Muscle of arm (tissue), 1 donor: ENCODE measurements at regions not wholly inside any gene's neighbourhood (a gene's known extent, or its start where the extent isn't known, plus 50 kb on each side); places are given as distances from the start of the nearest gene placed in this dataset.
"Not testable (repeated sequence)": the region's sequence is repeated elsewhere in the genome, so short reads cannot be mapped to it uniquely, and the experiment has no call there.

ENCODE experiments used
- DNase-seq: peaks from one replicate; pipeline ENCODE4 v3.0.0-alpha.2; 2013

DNA sequence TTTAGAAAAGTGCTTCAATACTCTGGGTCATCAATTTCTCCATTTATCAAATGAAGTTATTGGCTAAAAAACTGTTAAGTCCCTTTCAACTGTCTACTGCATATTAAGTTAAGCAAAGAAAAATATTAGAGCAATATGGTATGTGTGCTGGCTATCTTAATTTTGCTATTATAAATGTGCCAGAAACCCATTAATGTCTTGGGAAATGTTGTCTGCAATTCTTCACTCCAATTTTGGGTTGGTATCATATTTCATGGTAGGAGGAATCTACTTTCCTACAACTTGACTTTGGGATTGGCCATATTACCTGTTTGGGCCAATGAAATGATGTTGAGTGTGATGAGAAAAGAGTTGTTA, 1063.9 kb downstream of the PLA2G4A start:
- DNase-seq: no peak

DNA sequence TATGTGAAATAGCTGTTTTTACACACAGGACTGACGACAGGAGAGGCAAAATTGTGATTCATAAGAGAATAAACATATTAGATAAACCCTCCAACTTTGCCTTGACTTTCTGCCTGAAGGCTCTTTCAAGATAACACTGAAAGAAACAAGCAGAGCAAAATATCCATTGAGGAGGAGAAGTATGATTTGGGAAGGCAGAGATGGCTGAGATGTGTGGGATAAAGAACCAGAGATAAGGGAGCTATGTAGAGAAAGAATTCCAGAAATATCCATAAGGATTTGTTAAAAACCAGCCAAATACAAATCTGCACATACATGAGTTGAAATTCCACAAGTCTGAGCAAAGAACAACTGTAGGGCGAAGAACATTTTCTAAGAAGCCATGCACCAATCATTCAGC, 1064.7 kb downstream of the PLA2G4A start:
- DNase-seq: no peak

DNA sequence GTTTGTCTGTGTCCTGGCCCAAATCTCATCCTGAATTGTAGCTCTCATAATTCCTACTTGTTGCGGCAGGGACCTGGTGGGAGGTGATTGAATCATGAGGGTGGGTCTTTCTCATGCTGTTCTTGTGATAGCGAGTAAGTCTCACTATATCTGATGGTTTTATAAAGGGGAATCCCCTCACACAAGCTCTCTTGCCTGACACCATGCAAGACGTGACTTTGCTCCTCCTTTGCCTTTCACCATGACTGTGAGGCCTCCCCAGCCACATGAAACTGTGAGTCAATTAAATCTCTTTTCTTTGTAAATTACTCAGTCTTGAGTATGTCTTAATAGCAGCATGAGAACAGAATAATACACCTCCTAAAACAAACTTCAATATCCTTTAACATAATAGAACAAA, 1065.6 kb downstream of the PLA2G4A start:
- no peak for DNase-seq

DNA sequence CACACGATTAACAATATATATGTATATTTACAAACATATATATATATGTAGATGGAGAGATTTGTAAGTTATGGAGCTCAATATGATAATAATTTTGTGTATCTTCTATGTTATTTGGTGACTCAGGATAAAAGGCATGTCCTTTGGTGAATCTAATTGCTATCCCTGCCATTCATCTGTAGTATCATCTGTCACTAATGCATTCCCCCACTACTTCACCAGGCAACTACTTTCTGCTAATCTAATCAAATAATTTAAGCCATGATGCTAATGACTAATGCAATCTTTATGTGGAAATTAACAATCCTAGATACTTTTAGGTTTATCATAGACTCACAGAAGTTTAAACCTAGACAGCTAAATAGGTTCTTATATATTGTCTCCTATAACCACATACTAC, 1074.5 kb downstream of the PLA2G4A start:
- no peak for DNase-seq

DNA sequence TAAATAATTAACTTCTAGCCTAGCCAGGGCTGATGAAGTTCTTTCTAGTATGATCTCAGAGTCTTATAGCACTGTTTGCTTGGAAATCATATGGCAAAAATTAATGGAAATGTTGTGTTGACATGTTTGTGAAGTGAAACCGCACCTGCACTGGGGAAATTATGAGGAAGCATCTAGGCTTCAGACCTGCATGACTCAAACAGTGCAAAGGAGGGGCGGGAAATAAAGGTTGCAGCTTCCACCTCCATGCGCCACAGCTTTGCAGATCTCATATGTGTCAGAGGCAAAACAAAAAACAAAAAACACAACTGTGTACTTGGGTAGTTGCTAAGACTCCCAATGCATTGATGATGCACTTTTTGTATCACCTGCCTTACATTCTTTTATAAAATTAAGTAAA, 1080.6 kb downstream of the PLA2G4A start:
- no peak for DNase-seq

DNA sequence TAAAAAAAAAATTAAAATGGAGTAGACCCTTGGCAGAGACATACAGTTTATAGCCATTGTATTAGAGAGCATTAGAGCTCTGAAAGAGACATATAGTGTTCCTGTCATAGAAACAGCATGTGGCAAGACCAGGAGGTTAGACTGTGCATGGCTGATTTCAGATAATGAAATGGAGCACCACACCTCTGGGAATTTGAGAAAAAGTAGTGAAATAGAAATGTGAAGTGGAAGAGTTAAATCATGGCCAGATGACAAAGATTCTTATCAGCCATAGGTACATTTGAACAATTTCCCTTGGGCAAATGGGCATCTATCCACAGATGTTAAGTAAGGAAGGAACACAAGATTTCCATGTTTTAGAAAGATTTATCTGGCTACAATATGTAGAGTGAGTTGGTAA, 1083.1 kb downstream of the PLA2G4A start:
- DNase-seq: no peak

DNA sequence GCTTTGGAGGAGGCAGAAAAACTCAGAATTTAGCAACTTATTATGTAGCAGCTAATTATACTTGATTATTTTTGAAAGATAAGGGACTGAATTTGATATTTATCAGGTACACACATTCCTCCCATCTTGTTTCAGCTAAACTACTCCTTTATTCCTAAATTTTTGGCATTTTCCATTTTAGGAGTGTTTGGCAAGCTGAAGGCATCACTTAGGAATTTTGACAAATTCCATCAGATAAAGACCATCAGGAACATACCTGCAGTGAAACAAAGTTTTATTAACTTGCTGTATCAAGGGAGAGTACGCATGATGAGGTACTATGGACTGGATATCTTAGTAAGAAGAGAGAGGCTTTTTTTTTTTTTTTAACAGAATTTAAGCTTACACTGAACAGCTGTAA, 1092.2 kb downstream of the PLA2G4A start:
- no peak for DNase-seq

DNA sequence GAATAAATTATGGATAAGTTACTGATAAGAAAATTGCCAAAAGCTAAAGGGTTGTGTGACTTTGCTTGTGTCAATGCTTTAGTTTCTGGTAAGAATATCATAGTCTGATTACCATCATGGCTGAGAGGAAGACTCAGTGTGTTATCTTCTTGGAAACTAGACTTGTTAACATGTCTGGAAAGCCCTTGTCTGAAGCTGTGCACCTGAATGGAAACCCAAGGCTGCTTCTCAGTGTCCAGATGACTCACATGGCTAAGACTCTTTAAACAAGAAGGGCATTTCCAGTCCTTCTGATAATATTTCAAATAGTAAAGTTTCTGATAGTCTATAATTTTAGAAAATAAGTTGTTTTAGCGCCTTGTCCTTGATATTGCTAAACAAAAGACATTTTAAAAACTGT, 1092.7 kb downstream of the PLA2G4A start:
- no peak for DNase-seq

DNA sequence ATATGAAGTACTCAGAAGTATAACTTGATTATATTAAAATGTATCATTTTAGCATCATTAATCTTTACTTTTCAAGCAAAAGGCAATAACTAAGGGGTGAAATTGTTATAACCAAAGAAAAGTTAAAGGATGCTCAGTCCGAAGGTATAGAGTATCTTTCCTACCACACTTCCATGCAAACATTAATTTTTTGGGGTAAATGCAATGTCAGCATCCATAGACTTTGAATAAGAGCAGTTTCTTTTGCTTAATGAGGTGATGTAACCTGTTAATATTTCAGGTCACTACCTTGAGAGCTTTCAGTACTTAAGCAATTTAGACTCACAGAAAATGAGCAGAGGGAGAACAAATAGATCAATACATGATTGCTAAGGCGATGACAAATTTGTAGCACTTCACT, 1093.5 kb downstream of the PLA2G4A start:
- no peak for DNase-seq

DNA sequence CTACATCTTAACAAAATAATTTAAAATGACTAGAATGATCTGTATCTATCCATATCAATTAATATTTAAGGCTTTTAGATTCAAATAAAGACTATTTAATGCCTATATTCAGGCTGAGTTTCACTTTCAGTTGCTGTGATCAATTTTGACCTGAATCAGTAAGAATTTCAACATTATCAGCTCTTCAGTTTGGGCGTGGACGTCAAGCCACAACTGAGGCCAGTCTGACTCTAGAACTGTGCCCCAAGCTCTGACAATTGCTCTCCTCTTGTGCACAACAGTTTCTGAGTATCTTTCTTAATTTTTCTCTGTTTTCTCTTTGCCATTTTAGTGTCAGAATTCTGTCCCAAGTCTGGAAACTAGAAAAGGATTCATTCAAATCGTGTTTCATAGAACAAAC, 1095.5 kb downstream of the PLA2G4A start:
- no peak for DNase-seq

DNA sequence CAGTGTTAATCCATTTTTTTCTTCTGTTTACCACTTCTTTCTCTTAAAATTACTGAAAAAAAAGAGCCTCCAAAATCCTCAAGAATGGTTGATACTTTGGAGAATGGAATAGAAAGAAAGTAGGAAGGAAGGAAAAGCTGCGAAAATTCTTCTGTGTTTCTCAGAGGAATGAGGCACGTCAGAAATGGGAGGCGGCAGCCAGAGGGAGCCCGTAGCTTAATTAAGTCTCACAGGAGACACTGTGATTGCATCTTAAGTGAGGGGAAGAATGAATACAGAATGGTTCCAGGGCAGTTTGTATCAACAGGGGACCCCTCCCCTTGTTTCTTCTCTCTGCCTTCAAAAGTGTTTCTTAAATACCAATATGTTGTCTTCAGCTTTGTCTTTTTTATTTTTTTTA, 1099.5 kb downstream of the PLA2G4A start:
- peak; percentile 2 for DNase-seq

DNA sequence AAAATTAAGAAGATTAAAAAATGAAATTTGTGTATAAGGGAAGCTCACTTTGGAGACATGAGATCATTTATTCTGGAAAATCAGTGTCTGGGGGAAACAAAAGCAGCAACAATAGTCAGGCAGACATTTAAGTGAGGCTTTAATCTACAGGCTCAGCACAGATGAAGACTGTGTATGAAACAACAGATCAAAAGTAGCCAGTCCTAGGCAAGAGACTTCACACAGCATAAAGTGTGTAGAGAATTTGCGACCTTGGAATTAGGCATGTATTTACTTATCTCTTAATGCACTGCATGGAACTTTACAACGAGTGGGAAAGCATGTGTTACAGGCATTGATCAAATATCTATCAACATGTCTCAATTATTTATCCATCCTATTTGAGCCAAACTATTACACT, 1099.9 kb downstream of the PLA2G4A start:
- no peak for DNase-seq

DNA sequence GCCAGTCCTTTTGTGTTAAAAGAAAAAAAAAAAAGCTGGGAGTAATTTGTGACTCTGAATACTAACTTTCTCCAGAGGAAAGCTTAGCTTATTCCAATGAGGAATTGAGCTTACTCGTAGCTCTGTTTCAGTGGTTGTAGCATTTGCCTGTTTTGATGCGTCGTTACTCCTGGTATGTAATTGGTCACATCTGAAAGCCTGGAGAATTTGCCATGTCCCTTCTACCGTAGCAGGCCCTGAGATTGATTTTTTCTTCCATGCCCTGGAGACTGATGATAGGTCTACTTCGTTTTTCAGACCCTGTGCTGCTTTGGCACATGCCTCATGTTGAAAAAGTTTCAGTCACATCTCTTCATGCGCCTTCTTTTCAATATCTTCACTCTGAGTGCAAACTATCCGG, 1103.0 kb downstream of the PLA2G4A start:
- no peak for DNase-seq

DNA sequence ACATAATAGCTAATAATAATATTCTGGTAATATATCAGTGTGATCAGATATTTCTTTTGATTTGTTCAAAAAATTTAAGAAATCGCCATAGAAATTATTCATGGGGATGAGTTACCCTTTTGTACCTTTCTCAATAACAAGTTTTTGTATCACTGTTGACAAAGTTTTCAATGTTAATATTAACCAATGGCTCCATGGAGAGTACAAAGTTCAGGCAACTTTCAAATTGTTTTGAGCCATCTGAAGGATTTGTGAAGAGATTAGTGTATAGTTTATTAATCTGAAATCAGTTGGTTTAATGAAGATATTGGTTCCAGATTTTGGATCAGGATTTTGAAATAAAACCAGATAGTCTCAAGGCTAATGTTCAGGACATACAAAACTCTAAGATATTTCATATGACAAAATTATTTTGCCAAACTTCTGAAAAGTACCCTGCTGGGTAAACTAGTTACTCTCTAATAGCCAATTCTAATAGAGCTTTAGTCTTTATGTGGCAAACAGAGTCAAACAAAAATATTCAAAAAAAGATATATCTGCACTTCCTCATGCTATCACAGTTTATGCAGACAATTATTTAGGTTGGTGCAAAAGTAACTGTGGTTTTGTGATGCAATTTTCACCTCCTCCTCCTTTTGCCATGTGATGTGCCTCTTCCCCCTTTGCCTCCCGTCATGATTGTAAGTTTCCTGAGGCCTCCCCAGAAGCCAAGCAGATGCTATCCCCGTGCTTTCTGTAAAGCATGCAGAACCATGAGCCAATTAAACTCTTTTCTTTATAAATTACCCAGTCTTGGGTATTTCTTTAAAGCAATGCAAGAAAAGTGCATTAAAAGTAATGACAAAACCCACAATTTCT, 1105.0 kb downstream of the PLA2G4A start:
- no peak for DNase-seq

DNA sequence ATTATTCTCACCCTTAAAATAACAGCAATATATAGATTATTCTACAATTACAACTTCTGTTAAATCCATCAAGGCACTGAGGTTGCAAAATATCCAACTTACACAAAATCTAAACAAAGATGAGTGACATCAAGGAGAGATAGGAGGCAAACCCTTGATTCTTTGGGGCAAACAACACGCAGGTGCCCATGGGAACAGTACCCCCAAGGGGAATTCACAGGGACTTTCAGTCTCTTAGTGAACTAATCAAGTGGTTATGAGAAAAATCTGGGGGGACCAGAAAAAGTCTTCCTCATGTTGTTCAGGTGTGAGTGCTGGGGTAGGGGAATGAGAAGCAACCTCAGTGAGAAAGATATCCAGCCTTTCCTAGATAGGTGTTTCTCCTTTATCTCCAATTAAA, 1107.9 kb downstream of the PLA2G4A start:
- no peak for DNase-seq

DNA sequence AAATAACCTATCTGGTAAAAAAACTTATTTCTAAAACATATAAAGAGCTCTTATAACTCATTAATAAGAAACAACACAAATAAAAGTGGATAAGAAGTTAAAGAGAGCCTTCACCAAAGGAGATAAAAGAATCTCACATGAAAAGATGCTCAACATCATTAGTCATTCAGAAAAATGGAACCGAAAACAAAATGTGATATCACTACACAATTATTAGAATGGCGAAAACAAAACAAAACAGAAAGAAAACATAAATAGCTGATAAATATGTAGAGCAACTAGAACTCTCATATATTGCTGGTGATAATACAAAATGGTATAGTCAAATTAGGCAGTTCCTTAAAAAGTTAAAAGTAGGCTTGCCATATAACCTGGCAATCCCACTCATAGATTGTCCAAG, 1109.3 kb downstream of the PLA2G4A start:
- DNase-seq: no peak

DNA sequence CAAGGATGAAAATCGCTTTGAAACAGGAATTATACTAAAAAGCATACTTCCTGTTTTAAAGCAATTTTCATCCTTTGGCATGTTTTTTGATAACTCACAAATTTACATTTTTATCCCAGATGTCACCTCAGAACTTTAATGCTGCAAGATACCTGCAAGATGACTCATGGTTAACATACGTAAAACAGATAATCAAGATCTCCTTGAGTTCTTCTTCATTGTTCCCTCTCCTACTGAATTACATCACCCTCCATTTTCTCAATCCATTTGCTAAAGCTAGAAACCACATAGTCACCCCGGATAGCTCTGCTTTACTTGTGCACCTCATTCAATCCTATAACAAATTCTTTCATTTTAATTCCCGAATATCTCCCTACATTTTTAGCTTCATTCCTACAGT, 1114.2 kb downstream of the PLA2G4A start:
- DNase-seq: no peak

DNA sequence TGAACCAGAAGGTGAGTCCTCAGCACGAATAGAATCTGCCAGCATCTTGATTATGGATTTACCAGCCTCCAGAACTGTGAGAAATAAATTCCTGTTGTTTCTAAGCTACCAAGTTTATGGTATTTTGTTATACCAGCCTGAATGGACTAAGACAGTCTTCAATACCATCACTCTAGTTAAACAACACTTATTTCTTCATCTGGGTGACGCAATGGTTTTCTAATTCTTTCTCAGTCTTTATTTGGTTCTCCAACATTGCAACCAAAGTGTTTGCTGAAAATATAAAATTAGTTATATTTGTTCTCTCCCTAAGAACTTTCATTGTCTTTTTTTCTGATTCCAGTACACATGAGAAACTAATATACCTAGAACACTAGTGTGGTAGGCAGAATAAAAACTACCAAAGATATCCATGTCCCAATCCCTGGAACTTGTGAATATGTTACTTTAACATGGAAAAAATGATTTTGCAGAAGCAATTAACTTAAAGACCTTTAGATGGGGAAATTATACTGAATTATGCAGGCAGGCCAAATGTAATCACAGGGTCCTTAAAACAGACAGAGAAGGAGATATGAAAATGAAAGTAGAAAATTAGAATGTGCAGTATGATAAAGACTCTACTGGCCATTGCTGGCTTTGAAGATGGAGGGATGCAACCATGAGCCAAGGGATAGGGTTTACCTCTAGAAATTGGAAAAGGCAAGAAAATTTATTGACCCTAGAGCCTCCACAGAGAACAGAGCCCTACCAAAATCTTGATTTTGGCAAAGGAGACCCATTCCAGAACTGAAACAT, 1115.1 kb downstream of the PLA2G4A start:
- DNase-seq: no peak

DNA sequence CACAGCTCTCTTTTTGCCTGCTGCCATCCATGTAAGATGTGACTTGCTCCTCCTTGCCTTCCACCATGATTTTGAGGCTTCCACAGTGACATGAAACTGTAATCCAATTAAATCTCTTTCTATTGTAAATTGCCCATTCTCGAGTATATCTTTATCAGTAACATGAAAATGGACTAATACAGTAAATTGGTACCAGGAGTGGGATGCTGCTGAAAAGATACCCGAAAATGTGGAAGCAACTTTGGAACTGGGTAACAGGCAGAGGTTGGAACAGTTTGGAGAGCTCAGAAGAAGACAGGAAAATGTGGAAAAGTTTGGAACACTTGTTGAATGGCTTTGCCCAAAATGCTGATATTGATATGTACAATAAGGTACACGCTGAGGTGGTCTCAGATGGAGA, 1117.9 kb downstream of the PLA2G4A start:
- DNase-seq: not testable (repeated sequence)

DNA sequence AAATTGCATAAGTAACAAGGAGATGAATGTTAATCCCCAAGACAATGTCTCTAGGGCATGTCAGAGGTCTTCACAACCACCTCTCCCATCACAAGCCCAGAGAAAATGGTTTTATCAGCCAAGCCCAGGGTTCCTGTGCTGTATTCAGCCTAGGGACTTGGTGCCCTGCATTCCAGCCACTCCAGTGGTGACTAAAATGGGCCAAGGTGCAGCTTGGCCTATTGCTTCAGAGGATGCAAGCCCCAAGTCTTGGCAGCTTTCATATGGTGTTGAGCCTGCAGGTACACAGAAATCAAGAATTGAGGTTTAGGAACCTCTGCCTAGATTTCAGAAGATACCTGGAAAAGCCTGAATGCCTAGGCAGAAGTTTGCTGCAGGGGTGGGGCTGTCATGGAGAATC, 1118.6 kb downstream of the PLA2G4A start:
- DNase-seq: no peak

DNA sequence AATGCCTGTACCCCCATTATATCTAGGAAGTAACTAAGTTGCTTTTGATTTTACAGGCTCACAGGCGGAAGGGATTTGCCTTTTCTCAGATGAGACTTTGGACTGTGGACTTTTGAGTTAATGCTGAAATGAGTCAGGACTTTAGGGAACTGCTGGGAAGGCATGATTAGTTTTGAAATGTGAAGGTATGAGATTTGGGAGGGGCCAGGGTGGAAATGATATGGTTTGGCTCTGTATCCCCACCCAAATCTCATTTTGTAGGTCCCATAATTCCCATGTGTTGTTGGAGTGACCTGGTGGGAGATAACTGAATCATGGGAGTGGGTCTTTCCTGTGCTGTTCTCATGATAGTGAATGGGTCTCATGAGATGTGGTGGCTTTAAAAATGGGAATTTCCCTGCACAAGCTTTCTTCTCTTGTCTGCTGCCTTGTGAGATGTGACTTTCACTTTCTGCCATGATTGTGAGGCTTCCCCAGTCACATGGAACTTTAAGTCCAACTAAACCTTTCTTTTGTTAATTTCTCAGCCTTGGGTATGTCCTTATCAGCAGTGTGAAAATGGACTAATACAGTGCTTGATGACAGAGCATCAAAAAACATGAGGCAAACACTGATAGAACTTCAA, 1119.5 kb downstream of the PLA2G4A start:
- DNase-seq: no peak

DNA sequence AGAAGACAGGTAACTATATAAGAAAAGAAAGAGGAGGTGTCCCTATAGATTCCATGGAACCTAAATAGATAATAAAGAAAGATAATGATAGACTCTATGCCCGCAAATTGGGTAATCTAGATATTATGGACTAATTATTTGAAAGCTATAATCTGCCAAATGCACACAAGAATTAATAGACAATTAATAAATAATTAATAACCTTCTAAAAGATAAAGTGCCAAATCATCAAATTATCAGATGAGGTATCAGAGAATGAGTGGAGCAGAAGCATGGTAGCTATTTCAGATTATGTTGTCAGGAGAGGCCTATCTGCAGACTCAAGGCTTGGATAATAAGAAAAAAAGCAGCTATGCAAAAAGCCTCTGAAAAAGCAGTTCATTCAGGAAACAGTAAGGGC, 1120.8 kb downstream of the PLA2G4A start:
- no peak for DNase-seq

DNA sequence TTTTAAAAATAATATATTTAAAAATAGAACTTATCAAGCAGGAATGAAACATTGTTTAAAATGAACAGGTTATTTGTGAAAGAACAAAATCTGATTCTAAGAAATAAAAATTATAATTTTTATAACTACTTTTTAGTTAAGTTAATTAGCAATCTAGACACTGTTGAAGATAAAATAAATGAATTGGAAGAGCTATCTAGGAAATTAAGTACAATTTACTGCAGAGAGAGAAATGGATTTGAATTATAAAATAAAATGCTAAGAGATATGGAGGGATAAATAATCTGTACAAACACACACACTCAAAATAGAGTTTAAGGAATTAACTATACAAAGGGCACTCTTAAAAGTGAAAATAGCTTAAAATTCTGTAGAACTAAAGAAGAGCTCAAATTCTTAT, 1123.1 kb downstream of the PLA2G4A start:
- no peak for DNase-seq
